NT2/D1 (cell line): ENCODE measurements at regions not wholly inside any gene's neighbourhood (a gene's known extent, or its start where the extent isn't known, plus 50 kb on each side); places are given as distances from the start of the nearest gene placed in this dataset.

ENCODE experiments used
- SUZ12 ChIP-seq: IDR thresholded peaks from 2 replicates; pipeline ENCODE4 v1.6.1; 2011; ENCODE audit not compliant: insufficient read length, insufficient read depth; ENCODE audit errors: extremely low read depth
- ZNF274 ChIP-seq: IDR thresholded peaks from 2 replicates; pipeline ENCODE4 v1.6.1; 2011; ENCODE audit warnings: mild to moderate bottlenecking, low read depth, low read length

- TF ChIP-seq ZNF274 (no peak), SUZ12 (no peak)
Measured at GRCh38 chr10:129035052-129035827, 431.8 kb upstream of the MGMT start.
